HepG2 (cell line): ENCODE measurements at regions not wholly inside any gene's neighbourhood (a gene's known extent, or its start where the extent isn't known, plus 50 kb on each side); places are given as distances from the start of the nearest gene placed in this dataset.

Experiments used
- ATAC-seq: fragments of 200-7000 bp; cut with Tn5 transposase; 3 replicates; pipeline ENCODE4 v1.9.1; 2020; ENCODE audit warnings: mild to moderate bottlenecking, moderate library complexity
- BruUV-seq: library from RNA; stranded (reverse); fragments of 400-500 nt; replicated peaks from 2 replicates; lab custom pipeline; 2021; lab: Mats Ljungman, UMichigan
- CTCF ChIA-PET: fragments of 300-600 bp; formaldehyde crosslinking; extraction: SDS; loops from one replicate; lab custom pipeline; 2021; ENCODE audit warnings: low total read pairs, inconsistent platforms, low intra/inter-chr PET ratio; lab: Yijun Ruan, JAX
- POLR2A ChIA-PET: fragments of 350-600 bp; sonication (Branson Sonifier 250); formaldehyde crosslinking; loops from one replicate; lab custom pipeline; 2020; ENCODE audit warnings: antibody characterized with exemption, inconsistent platforms; lab: Yijun Ruan, JAX
- DNase-seq: peaks from one replicate; pipeline ENCODE4 v3.0.0-alpha.2; 2015; ENCODE audit warnings: low spot score
- FAIRE-seq: peaks from 3 replicates; lab custom pipeline; 2011; peaks lifted over from hg19 to GRCh38; lab: Jason Lieb, UNC
- H2AFZ ChIP-seq: one replicate; pipeline ENCODE4 v1.6.1; 2011; ENCODE audit warnings: low read length, inconsistent platforms
- H3K27ac ChIP-seq: fragments of 300-600 bp; 3 replicates; pipeline ENCODE4 v1.8.0; 2011; ENCODE audit warnings: mixed run types, mild to moderate bottlenecking, mixed read lengths, low read length, inconsistent platforms; ENCODE audit not compliant: insufficient read depth; ENCODE audit errors: extremely low read length
- H3K27me3 ChIP-seq, 2 experiments: fragments of 200-600 bp in 1 of 2; 2 replicates in 1 of 2; 3 replicates in 1 of 2; pipeline versions ENCODE4 v1.6.0 to v1.8.0; 2011; ENCODE audit warnings: low read length in 2 of 2, mild to moderate bottlenecking in 2 of 2, moderate library complexity in 2 of 2, inconsistent platforms in 1 of 2; ENCODE audit not compliant: insufficient read depth in 2 of 2, control insufficient read depth in 1 of 2
- H3K36me3 ChIP-seq, 2 experiments: fragments of 200-600 bp in 1 of 2; replicated peaks in 1 of 2; 2 replicates in 1 of 2; 3 replicates in 1 of 2; pipeline versions ENCODE4 v1.5.1 to v1.8.0; 2011; ENCODE audit warnings: low read length in 2 of 2, inconsistent platforms in 1 of 2; ENCODE audit not compliant: insufficient read depth in 2 of 2, control insufficient read depth in 1 of 2
- H3K4me1 ChIP-seq: 2 replicates; pipeline ENCODE4 v1.5.1; 2012; ENCODE audit warnings: low read length, inconsistent platforms; ENCODE audit not compliant: insufficient read depth
- H3K4me2 ChIP-seq: 2 replicates; pipeline ENCODE4 v1.6.0; 2011; ENCODE audit warnings: low read depth, low read length, inconsistent platforms
- H3K4me3 ChIP-seq, 3 experiments: fragments of 200-600 bp in 1 of 3; sonication (generic), shearing (Covaris generic) in 1 of 3; replicated peaks in 1 of 3; 2 replicates each; pipeline ENCODE4 v1.5.1; 2011 to 2016; ENCODE audit warnings: low read length in 3 of 3, inconsistent platforms in 2 of 3, low read depth in 2 of 3, mild to moderate bottlenecking in 2 of 3, control low read depth in 1 of 3, mixed read lengths in 1 of 3; ENCODE audit not compliant: insufficient read depth in 1 of 3
- H3K79me2 ChIP-seq: one replicate; pipeline ENCODE4 v1.6.1; 2011; ENCODE audit warnings: low read length, inconsistent platforms; ENCODE audit not compliant: insufficient read depth
- H3K9ac ChIP-seq: 2 replicates; pipeline ENCODE4 v1.6.0; 2011; ENCODE audit warnings: mild to moderate bottlenecking, low read depth, low read length, inconsistent platforms; ENCODE audit not compliant: insufficient read depth
- H3K9me3 ChIP-seq: 2 replicates; pipeline ENCODE4 v1.5.1; 2012; ENCODE audit warnings: mild to moderate bottlenecking, low read length
- H4K20me1 ChIP-seq: 2 replicates; pipeline ENCODE4 v1.6.0; 2011; ENCODE audit warnings: inconsistent platforms, mild to moderate bottlenecking, low read length, moderate library complexity; ENCODE audit not compliant: insufficient read depth
- CHCHD3 ChIP-seq: sonication (generic); formaldehyde crosslinking; IDR thresholded peaks from 2 replicates; pipeline ENCODE4 v1.8.0; 2022; ENCODE audit warnings: mild to moderate bottlenecking, missing genetic modification reagents, moderate library complexity
- CTCF ChIP-seq: sonication (generic); formaldehyde crosslinking; IDR thresholded peaks from 2 replicates; pipeline ENCODE4 v1.5.0; 2020; ENCODE audit warnings: mild to moderate bottlenecking, missing genetic modification reagents, moderate library complexity
- DDIT3 ChIP-seq: sonication (generic); formaldehyde crosslinking; IDR thresholded peaks from 2 replicates; pipeline ENCODE4 v1.4.0; 2020; ENCODE audit warnings: mild to moderate bottlenecking, missing genetic modification reagents
- ERF ChIP-seq: IDR thresholded peaks from 2 replicates; pipeline ENCODE4 v1.6.1; 2018; ENCODE audit warnings: missing biosample characterization, missing genetic modification reagents
- ESRRA ChIP-seq: sonication (generic); formaldehyde crosslinking; IDR thresholded peaks from 2 replicates; pipeline ENCODE4 v1.5.1; 2020; ENCODE audit warnings: mild to moderate bottlenecking, low read depth, missing genetic modification reagents
- HNF1B ChIP-seq: sonication (generic); formaldehyde crosslinking; IDR thresholded peaks from 2 replicates; pipeline ENCODE4 v1.5.1; 2020; ENCODE audit warnings: mild to moderate bottlenecking, moderate library complexity, missing genetic modification reagents
- HNRNPL ChIP-seq: fragments of 200-400 bp; formaldehyde crosslinking; IDR thresholded peaks from 2 replicates; pipeline ENCODE4 v1.6.1; 2017; ENCODE audit warnings: mild to moderate bottlenecking, low read depth, low read length
- IKZF4 ChIP-seq: sonication (generic); formaldehyde crosslinking; IDR thresholded peaks from 2 replicates; pipeline ENCODE4 v1.5.1; 2020; ENCODE audit warnings: borderline replicate concordance, mild to moderate bottlenecking, low read depth, missing genetic modification reagents; ENCODE audit errors: not compliant biosample characterization
- KAT8 ChIP-seq: IDR thresholded peaks from 2 replicates; pipeline ENCODE4 v1.6.1; 2016; ENCODE audit warnings: missing genetic modification reagents, missing compliant biosample characterization
- MED8 ChIP-seq: sonication (generic); formaldehyde crosslinking; IDR thresholded peaks from 2 replicates; pipeline ENCODE4 v1.8.1; 2023; ENCODE audit warnings: mild to moderate bottlenecking, missing genetic modification reagents; ENCODE audit not compliant: insufficient replicate concordance
- RFXANK ChIP-seq: IDR thresholded peaks from 2 replicates; pipeline ENCODE4 v1.6.1; 2016
- TFDP2 ChIP-seq: sonication (generic); formaldehyde crosslinking; IDR thresholded peaks from 2 replicates; pipeline ENCODE4 v1.4.0; 2020; ENCODE audit warnings: missing genetic modification reagents
- ZBTB20 ChIP-seq: sonication (generic); formaldehyde crosslinking; IDR thresholded peaks from 2 replicates; pipeline ENCODE4 v1.8.1; 2023; ENCODE audit warnings: missing genetic modification reagents, low read depth, mild to moderate bottlenecking, borderline replicate concordance
- ZNF180 ChIP-seq: sonication (generic); formaldehyde crosslinking; IDR thresholded peaks from 2 replicates; pipeline ENCODE4 v1.4.0; 2020; ENCODE audit warnings: low read depth, missing genetic modification reagents, borderline replicate concordance
- ZNF225 ChIP-seq: sonication (generic); formaldehyde crosslinking; IDR thresholded peaks from 2 replicates; pipeline ENCODE4 v1.4.0; 2020; ENCODE audit warnings: mild to moderate bottlenecking, missing genetic modification reagents
- ZNF276 ChIP-seq: sonication (generic); formaldehyde crosslinking; IDR thresholded peaks from 2 replicates; pipeline ENCODE4 v1.4.0; 2020; ENCODE audit warnings: mild to moderate bottlenecking, low read depth, missing genetic modification reagents
- ZNF333 ChIP-seq: sonication (generic); formaldehyde crosslinking; IDR thresholded peaks from 2 replicates; pipeline ENCODE4 v1.4.0; 2020; ENCODE audit warnings: mild to moderate bottlenecking, missing genetic modification reagents, borderline replicate concordance
- ZNF776 ChIP-seq: sonication (generic); formaldehyde crosslinking; IDR thresholded peaks from 2 replicates; pipeline ENCODE4 v1.4.0; 2020; ENCODE audit warnings: mild to moderate bottlenecking, missing genetic modification reagents
- WGBS: methylation state at CpG from one replicate; pipeline ENCODE4 v1.1.6; 2017; ENCODE audit warnings: low lambda C conversion rate; 5-methylcytosine and 5-hydroxymethylcytosine counted together
- in situ Hi-C: cut with HindIII; loops from 2 replicates; pipeline ENCODE4 v1.10.0; 2017; ENCODE audit warnings: low pct_unique_long_range_greater_than_20kb; ENCODE audit not compliant: extremely low pct_ligation_motif_present
- intact Hi-C: fragments of 100-400 bp; cut with micrococcal nuclease; formaldehyde crosslinking; loops from one replicate; pipeline ENCODE4 v1.10.0; 2022; ENCODE audit not compliant: unreplicated experiment

- TF ChIP-seq HNRNPL (no peak), ERF (no peak), IKZF4 (CRISPR knock-in tag) (no peak), ZNF776 (CRISPR knock-in tag) (no peak), ZNF333 (CRISPR knock-in tag) (no peak), RFXANK (no peak), TFDP2 (no peak)
Observed at GRCh38 chr13:21777166-21777565, 106.3 kb downstream of the FGF9 start (continued).

GRCh38 chr13:21777813-21778212 is 106.9 kb downstream of the FGF9 start:
- in situ Hi-C loops (loop anchor here (25.0 kb wide), 1 partner anchor 109 kb away; no protein-coding TSS in a partner anchor), intact Hi-C loops (no loop called here)
- no peak overlapping the region for H3K4me3 ChIP-seq
- H3K79me2 ChIP-seq: no peaks in the 10 kb centered on the region
- H3K27ac ChIP-seq: no peak overlapping the region
- no peak overlapping the region for H3K4me2 ChIP-seq
- ChIA-PET CTCF (no interaction called here), POLR2A (no interaction called here)
- no peaks in the 10 kb centered on the region for H3K27me3 ChIP-seq
- BruUV-seq: no TSS peak
- H4K20me1 ChIP-seq: no peaks in the 10 kb centered on the region
- H3K9ac ChIP-seq: no peak overlapping the region
- H3K36me3 ChIP-seq: no peaks in the 10 kb centered on the region
- no peak for FAIRE-seq
- H3K4me1 ChIP-seq: peaks cover 6% of the 10 kb centered on the region; the same call in 1 of the 2 replicates
- H2AFZ ChIP-seq: no peak overlapping the region
- WGBS: 38% methylated on average over 3 of the region's 3 CpGs
- no peaks in the 10 kb centered on the region for H3K9me3 ChIP-seq
- no peak for DNase-seq
- no peak for ATAC-seq
- TF ChIP-seq ZNF180 (no peak), ESRRA (CRISPR knock-in tag) (no peak), MED8 (no peak), CHCHD3 (CRISPR knock-in tag) (no peak), ZNF225 (no peak), DDIT3 (CRISPR knock-in tag) (no peak), CTCF (no peak), HNF1B (no peak), ZBTB20 (CRISPR knock-in tag) (no peak), KAT8 (CRISPR knock-in tag) (no peak), ZNF276 (CRISPR knock-in tag) (no peak)
